ENCODE measurements at regions not wholly inside any gene's neighbourhood (a gene's known extent, or its start where the extent isn't known, plus 50 kb on each side); places are given as distances from the start of the nearest gene placed in this dataset.
"Not testable (repeated sequence)": the region's sequence is repeated elsewhere in the genome, so short reads cannot be mapped to it uniquely, and the experiment has no call there.

DNA sequence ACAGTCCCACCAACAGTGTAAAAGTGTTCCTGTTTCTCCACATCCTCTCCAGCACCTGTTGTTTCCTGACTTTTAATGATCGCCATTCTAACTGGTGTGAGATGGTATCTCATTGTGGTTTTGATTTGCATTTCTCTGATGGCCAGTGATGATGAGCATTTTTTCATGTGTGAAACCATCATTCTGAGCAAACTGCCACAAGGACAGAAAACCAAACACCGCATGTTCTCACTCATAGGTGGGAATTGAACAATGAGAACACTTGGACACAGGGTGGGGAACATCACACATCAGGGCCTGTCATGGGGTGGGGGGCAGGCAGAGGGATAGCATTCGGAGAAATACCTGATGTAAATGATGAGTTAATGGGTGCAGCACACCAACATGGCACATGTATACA lies 240.8 kb downstream of the FAT3 start:
- not testable (repeated sequence) for TF ChIP-seq CTCF (conservative IDR thresholded peaks at IDR 0.05 in 1 of 2, IDR thresholded peaks at IDR 0.05 in 1 of 2; ENCODE audit: low read depth in 1 of 2, low read length in 2 of 2); EZH2 (IDR thresholded peaks at IDR 0.05; ENCODE audit: low read length, missing control alignments)
